Left renal pelvis (tissue), 4 donors: ENCODE measurements at regions not wholly inside any gene's neighbourhood (a gene's known extent, or its start where the extent isn't known, plus 50 kb on each side); places are given as distances from the start of the nearest gene placed in this dataset.
"Not testable (repeated sequence)": the region's sequence is repeated elsewhere in the genome, so short reads cannot be mapped to it uniquely, and the experiment has no call there.

Source experiments
- DNase-seq, 4 donors: peaks; one replicate each; pipeline ENCODE4 v3.0.0-alpha.2; 2013; ENCODE audit warnings: low read depth in 4 of 4, low spot score in 3 of 4

GRCh38 chr9:115300116-115300515, 182.2 kb upstream of the TNC start:
- no peak for DNase-seq

GRCh38 chr9:115300874-115301273, 182.9 kb upstream of the TNC start:
- no peak for DNase-seq

DNA sequence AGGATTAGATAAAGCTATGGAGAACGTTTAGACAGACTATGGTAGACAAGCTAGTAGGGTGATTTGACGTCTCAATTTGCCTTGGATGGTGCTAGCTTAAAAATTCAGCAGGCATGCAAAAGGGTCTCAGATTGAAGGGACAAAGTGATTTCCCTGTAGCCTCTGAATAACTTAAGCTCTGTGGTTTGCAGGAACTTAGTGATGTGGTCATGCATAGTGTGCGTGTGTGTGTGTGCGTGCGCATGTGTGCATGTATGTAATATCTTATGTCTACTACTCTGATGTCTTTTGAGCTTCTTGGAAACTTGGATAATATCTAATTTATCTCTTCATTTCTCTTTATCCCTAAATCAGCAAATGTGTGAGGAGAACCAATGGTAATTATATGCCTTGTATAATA, 183.6 kb upstream of the TNC start:
- no peak for DNase-seq

GRCh38 chr9:115305543-115305942, 187.6 kb upstream of the TNC start:
- no peak for DNase-seq

GRCh38 chr9:115306865-115307264, 188.9 kb upstream of the TNC start:
- no peak for DNase-seq

DNA sequence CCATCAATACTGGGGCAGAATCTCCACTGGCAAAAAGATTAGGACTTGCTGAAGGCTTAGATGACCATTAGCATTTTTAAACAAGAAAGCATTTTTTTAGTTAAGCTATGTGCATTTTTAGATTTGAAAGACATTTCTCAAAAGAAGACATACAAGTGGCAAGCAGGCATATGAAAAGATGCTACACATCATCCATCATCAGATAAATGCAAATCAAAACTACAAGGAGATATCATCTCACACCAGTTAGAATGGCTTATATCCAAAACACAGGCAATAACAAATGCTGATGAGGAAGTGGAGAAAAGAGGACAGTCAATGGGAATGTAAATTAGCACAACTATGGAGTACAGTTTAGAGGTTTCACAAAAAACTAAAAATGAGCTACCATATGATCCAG, 195.6 kb upstream of the TNC start:
- no peak for DNase-seq

- DNase-seq, result no peak
Measured at GRCh38 chr9:115326461-115326860, 208.5 kb upstream of the TNC start.

DNA sequence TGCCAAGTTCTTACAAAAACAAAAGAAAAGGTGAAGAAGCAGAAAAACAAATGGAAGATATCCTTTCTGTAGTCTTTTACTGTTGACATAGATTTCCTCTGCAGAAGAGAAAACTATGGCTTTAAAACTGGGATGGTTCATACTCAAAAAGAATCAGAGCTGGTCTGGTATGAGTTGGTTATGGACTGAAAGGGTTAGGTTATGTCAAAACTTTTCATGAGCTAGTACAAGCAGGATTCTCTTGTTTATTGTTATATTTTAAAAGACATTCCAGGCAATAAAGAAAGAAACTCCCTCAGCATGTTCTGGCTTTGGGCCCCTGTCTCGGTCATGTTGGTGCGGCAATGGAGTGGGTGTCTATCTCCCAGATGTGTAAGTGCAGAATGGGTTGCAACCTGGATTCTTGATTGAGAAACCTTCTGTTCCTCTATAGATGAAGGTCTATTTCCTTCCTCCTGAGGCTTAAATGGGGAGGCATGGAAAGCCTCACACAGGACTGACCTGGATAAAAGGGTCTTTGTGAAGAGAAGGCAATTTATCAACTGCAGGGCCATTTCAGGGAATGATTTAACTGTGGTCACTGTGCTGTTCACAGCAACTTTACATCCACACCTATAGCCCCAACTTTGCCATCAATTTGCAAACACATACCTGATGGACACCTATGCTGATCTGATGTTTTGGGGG, 209.6 kb upstream of the TNC start:
- DNase-seq, result no peak

DNA sequence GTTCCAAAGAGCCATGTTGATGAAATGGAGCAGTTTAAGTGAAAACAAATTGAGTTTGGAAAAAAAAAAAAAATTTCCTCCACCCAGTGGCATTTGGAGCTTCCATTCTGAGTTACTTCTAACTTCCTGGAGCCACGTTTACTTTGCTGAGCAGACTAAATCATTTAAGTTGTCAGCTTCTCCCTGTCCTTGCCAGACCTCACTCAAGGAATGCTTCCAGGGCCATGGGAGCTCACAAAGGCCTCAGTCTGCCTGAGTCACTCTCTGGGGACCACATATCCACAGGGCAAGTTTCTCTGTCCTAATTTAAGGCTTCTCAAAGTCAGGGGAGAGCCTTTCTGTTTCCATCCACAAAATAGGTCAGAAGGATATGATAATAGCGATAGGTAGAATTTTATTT, 210.3 kb upstream of the TNC start:
- no peak for DNase-seq

DNA sequence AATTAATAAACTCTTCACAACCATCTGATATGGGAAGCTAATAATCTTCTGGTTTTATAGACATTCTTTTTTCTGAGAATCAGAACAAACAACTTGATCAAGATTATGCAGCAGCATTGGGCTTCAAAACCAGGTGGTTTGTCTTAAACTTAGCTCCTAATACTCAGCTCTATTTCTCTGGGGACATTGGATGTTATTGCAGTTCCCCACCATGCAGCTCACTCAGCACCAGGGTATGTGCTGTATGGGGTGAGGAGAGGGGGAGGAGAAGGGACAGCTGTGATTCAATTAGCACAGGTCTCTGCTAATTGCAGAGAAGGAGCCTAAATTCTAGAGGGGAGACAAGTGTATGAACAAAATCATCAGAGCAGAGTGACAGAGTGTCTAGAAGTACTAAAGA, 210.7 kb upstream of the TNC start:
- DNase-seq, result no peak

- DNase-seq, result no peak
Measured at GRCh38 chr9:115333277-115334070, 215.5 kb upstream of the TNC start.

DNA sequence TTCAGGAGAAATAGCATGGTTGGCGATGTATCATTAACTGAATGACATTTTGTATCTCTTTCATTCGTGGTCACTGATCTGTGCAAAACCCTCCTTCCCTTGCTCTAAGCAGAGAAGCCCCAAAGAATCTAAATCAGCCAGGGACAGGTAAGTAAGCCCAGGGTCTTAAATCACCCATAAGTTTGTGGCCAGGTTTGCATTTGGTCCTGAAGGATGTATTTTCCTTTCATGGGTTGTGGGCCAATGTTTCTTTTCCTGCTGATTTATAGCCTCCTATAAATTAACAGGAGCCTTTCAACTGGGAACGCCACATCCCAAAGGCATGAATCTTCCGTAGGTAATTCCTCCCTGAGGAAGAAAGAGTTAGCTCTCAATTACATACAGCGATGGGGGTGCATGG, 217.5 kb upstream of the TNC start:
- DNase-seq, result no peak

DNA sequence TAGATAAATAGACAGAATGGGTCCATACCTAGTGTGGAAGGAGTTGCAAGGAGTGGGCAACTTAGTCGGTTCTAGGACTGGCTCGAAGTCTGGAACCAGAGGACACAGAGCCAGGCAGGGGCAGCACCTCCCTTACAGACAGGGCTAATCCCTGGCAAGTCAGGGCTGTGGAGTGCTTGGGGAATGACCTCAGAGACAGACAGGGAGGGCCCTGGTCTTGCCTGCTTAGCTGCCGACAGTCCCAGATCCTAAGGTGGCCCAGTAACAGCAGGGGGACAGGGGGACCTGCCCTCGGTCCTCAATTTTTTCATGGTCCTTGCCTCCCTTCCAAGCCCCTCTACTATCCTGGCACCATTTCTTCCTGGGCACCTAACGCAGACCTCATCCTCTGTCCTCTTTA, 222.4 kb upstream of the TNC start:
- DNase-seq, result no peak

DNA sequence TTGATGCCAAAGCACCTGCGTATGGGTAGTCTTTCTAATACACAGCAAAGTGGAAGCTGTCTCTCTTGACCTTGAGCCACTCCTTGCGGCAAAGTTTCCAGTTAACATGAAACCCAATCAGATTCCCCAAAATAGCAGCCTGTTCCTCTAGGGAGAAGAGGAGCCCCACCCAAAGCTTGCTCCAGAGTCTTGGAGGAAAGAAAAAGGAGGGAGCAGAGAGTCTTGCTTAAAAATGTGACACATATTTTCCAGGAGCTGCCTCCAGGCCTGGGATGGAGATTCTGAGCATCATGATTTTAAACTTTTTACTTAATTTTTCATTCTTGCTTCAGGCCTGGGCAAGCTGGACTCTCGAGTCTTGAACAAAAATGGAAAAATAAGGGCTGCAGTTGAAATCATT, 223.5 kb upstream of the TNC start:
- DNase-seq, result no peak

- DNase-seq, result not testable (repeated sequence)
Measured at GRCh38 chr9:115347776-115348175, 229.8 kb upstream of the TNC start.

- DNase-seq, result not testable (repeated sequence)
Measured at GRCh38 chr9:115348936-115349335, 231.0 kb upstream of the TNC start.

- DNase-seq, result no peak
Measured at GRCh38 chr9:115349542-115349941, 231.6 kb upstream of the TNC start.

DNA sequence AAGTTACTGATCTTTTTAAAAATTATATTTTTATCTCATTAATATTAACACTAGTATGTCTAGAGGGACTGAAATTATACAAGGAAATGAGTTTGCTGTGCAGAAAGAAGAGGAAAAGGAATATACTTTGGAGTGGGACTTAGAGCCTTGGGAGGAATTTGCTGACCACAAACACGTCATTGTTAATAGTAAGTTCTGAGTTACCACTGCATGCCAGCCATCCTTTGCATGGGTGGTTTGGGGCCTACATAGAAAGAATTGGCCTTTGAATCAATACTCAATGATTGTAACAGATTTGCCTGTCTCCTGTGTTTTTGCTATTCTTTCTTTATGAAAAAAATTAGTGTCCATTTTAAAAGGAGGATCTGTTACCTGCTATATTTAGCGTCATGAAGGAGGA, 232.6 kb upstream of the TNC start:
- DNase-seq, result no peak

- DNase-seq, result no peak
Measured at GRCh38 chr9:115353681-115354080, 235.7 kb upstream of the TNC start.

DNA sequence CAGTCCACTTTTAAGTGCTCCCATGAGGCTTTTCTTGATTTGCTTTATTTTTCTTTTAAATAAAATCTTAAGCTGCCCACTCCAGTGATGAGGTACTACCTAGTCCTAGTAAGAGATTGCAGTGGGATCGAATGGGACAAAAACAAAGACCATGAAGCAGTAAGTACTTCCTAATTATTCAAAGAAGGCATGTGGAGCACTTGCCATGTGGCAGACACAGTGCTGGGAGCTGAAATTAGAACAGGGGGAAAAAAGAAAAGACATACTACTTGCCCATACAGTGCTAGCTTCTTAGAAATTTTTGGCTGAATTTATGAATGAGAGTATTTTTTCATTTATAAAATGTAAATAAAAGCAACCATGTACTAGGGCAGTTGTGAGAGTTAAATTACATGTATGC, 239.9 kb upstream of the TNC start:
- no peak for DNase-seq

DNA sequence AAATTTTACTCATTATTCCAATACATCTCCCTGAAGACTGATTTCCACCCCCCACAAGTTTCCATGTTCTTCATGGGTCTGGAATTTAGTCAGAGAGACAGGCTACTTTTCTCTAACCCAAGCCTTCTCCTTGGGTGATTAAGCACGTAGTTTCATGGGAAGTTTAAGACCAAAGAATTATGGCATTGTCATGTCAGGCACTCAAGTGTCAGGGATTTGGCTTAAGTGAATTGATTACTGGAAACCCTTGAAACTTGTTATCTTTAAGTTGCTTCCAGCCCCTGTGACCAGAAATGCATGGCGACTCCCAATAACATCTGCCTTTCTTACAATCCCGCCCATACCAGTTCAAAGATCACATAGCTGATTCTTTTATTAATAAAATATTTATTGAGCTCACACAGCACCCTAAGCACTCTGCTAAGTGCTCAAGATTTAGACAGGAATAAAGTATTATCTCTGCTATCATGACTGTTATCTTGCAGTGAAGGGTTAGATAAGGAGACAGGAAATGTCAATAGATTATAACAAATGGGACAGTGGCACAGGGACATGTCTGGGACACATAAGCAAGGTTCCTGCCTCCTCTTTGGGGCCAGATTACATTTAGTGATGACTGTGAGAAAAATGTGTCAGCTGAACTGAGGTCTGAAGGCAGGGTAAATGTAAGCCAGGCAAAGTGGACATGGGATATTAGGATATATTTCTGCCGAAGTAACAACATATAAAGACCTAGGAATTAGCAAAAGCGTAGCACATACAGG, 241.2 kb upstream of the TNC start:
- DNase-seq, result no peak

DNA sequence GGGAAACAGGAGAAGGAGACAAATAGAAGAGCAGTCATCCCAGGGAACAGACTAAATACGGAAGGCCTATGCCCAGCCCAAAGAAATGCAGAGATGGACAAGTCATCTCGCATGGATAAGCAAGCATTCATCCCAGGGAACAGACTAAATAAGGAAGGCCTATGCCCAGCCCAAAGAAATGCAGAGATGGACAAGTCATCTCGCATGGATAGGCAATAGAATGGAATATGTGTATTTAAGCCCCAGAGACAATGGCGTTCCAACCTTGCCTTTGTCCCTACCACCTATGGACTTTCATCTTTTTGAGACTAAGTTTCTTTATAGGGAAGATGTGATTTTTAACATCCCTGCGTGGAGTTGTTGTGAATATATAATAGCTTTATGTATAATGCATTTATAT, 242.2 kb upstream of the TNC start:
- DNase-seq, result no peak
